ENCODE measurements at regions not wholly inside any gene's neighbourhood (a gene's known extent, or its start where the extent isn't known, plus 50 kb on each side); places are given as distances from the start of the nearest gene placed in this dataset.
A peak's percentile ranks its signal among the peaks of the same experiment; 100 is the strongest.

GRCh38 chr11:19602891-19603290 is 109.7 kb upstream of the NAV2 start:
- no peaks in the 10 kb centered on the region for H3K27me3 ChIP-seq
- no peak overlapping the region for H3K4me3 ChIP-seq
- 81 to 85% methylated on average over 6 of the region's 6 CpGs for WGBS, 2 donors
- TF ChIP-seq POLR2AphosphoS5 (IDR thresholded peaks at IDR 0.05) (no peak), POLR2A (IDR thresholded peaks at IDR 0.05) (no peak), CTCF (IDR thresholded peaks at IDR 0.05) (no peak), EP300 (IDR thresholded peaks at IDR 0.05) (no peak)
- no peak overlapping the region for H3K27ac ChIP-seq
- no peaks in the 10 kb centered on the region for H3K9me3 ChIP-seq
- peaks cover 0 to 37% (median 21%) of the 10 kb centered on the region in 4 donors for H3K4me1 ChIP-seq
- intact Hi-C loops (cut with DNase I), result no loop called here
- DNase-seq, result no peak
- H3K36me3 ChIP-seq, result no peaks in the 10 kb centered on the region

GRCh38 chr11:19602406-19602805 is 110.2 kb upstream of the NAV2 start:
- intact Hi-C loops (cut with DNase I), result no loop called here
- DNase-seq, result no peak
- H3K27me3 ChIP-seq, result no peaks in the 10 kb centered on the region
- TF ChIP-seq POLR2A (IDR thresholded peaks at IDR 0.05) (no peak), POLR2AphosphoS5 (IDR thresholded peaks at IDR 0.05) (no peak), EP300 (IDR thresholded peaks at IDR 0.05) (no peak)
- H3K9me3 ChIP-seq, result no peaks in the 10 kb centered on the region
- no peak overlapping the region for H3K27ac ChIP-seq
- WGBS, 2 donors, result 75 to 84% methylated on average over 6 of the region's 6 CpGs
- no peak overlapping the region for H3K4me3 ChIP-seq
- no peaks in the 10 kb centered on the region for H3K36me3 ChIP-seq
- peaks cover 0 to 33% (median 21%) of the 10 kb centered on the region in 4 donors for H3K4me1 ChIP-seq

GRCh38 chr11:19601235-19601634 is 111.4 kb upstream of the NAV2 start:
- WGBS, 2 donors, result 95% methylated on average over 2 of the region's 2 CpGs
- intact Hi-C loops (cut with DNase I), result no loop called here

GRCh38 chr11:19599681-19600080 is 113.0 kb upstream of the NAV2 start:
- H3K36me3 ChIP-seq, result no peaks in the 10 kb centered on the region

More at GRCh38 chr11:19601235-19601634, 111.4 kb upstream of the NAV2 start:
- no peak for TF ChIP-seq POLR2AphosphoS5 (IDR thresholded peaks at IDR 0.05)
- Histone ChIP-seq H3K27me3 (no peaks in the 10 kb centered on the region), H3K36me3 (no peaks in the 10 kb centered on the region), H3K4me3 (no peak overlapping the region), H3K27ac (no peak overlapping the region), H3K9me3 (no peaks in the 10 kb centered on the region), H3K4me1 (peaks cover 0 to 33% (median 24%) of the 10 kb centered on the region in 4 donors)
- no peak for DNase-seq

GRCh38 chr11:19598876-19599486 is 113.7 kb upstream of the NAV2 start:
- no peak overlapping the region for H3K27ac ChIP-seq
- H3K27me3 ChIP-seq, result no peaks in the 10 kb centered on the region
- 83 to 90% methylated on average over 4 of the region's 4 CpGs for WGBS, 2 donors
- H3K36me3 ChIP-seq, result no peaks in the 10 kb centered on the region
- no peak for TF ChIP-seq POLR2A (IDR thresholded peaks at IDR 0.05)
- no peak for TF ChIP-seq CTCF (IDR thresholded peaks at IDR 0.05)
- no peak for TF ChIP-seq POLR2AphosphoS5 (IDR thresholded peaks at IDR 0.05)
- no peak for TF ChIP-seq EP300 (IDR thresholded peaks at IDR 0.05)
- H3K4me3 ChIP-seq, result no peak overlapping the region
- H3K9me3 ChIP-seq, result no peaks in the 10 kb centered on the region
- intact Hi-C loops (cut with DNase I), result no loop called here
- H3K4me1 ChIP-seq, result peaks cover 0 to 25% (median 25%) of the 10 kb centered on the region in 4 donors
- no peak for DNase-seq

More at GRCh38 chr11:19599681-19600080, 113.0 kb upstream of the NAV2 start:
- Histone ChIP-seq H3K4me3 (no peak overlapping the region), H3K4me1 (peaks cover 0 to 26% (median 24%) of the 10 kb centered on the region in 4 donors), H3K27ac (no peak overlapping the region), H3K27me3 (no peaks in the 10 kb centered on the region), H3K9me3 (no peaks in the 10 kb centered on the region)
- intact Hi-C loops (cut with DNase I), result no loop called here
- WGBS, 2 donors, result 54 to 58% methylated on average over 4 of the region's 4 CpGs
- TF ChIP-seq POLR2AphosphoS5 (IDR thresholded peaks at IDR 0.05) (no peak), POLR2A (IDR thresholded peaks at IDR 0.05) (no peak), CTCF (IDR thresholded peaks at IDR 0.05) (no peak), EP300 (IDR thresholded peaks at IDR 0.05) (no peak)
- DNase-seq, result no peak

GRCh38 chr11:19598456-19598855 is 114.2 kb upstream of the NAV2 start:
- TF ChIP-seq POLR2A (IDR thresholded peaks at IDR 0.05) (no peak), EP300 (IDR thresholded peaks at IDR 0.05) (no peak), POLR2AphosphoS5 (IDR thresholded peaks at IDR 0.05) (no peak), CTCF (IDR thresholded peaks at IDR 0.05) (no peak)
- intact Hi-C loops (cut with DNase I), result no loop called here
- Histone ChIP-seq H3K4me3 (no peak overlapping the region), H3K9me3 (no peaks in the 10 kb centered on the region), H3K36me3 (no peaks in the 10 kb centered on the region), H3K27ac (peak overlapping the region in 2 of 4 donors; percentile 11 to 87), H3K4me1 (peaks cover 0 to 25% (median 25%) of the 10 kb centered on the region in 4 donors), H3K27me3 (no peaks in the 10 kb centered on the region)
- DNase-seq, result no peak
- 48 to 76% methylated on average over 3 of the region's 3 CpGs for WGBS, 2 donors
